ENCODE measurements at regions not wholly inside any gene's neighbourhood (a gene's known extent, or its start where the extent isn't known, plus 50 kb on each side); places are given as distances from the start of the nearest gene placed in this dataset.
"Not testable (repeated sequence)": the region's sequence is repeated elsewhere in the genome, so short reads cannot be mapped to it uniquely, and the experiment has no call there.

DNA sequence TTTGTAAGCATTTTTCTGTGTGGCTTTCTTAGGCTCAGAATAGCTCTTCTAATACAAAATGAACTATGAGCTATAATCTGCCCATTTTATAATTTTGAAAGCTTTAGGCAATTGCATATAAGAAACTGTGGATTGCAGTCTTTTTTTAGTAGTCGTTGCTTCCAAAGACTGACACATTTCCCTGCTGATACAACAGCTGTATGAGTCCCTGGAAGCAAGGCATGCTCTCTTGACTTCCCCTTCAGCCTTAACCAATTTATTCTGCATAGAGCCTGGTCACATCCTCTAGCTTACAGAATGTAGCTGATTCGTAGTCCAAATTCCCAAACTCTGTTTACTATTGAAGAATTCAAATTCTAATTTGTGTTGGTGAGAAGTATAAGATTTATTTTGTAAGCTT, 155.3 kb upstream of the EYA4 start:
- no peak for TF ChIP-seq CTCF (IDR thresholded peaks at IDR 0.05; ENCODE audit: extremely low read depth, low read depth, low read length)

DNA sequence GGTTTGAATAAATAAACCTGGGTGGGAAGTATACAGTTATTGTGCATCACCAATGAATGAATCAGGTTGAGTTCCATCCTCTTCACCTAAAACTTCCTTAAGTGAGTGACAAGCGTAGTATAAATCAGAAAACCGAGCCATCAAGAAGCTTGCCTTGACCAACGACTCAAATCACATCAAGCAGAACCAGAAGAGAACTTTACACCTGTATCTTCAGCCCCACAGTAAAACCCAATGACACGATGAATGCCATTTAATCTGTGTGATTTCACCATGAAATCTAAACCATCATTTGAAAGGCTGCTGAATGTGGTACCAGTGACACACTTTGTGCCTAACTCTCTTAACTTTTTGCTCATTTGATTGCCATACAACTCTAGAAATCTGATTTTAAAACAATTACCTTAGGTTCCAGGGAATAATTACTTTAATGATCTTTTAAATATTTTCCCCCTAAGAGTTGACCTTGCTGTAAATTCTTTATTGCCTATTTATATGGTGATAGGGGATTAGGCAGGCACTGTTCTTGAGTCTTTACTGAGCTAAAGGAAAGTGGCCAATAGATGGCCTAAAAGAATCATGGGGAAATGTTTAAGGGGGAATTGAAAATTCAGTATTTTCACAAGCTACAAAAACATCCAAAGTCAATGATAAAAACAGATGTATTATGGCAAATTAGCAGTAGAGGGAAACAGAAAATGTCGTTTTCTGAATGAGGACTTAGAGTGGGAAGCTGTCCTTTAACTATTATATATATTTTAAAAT, 152.0 kb upstream of the EYA4 start:
- no peak overlapping the region for H3K4me2 ChIP-seq (ENCODE audit: insufficient read depth, low read length)
- TF ChIP-seq CTCF (IDR thresholded peaks at IDR 0.05; ENCODE audit: extremely low read depth, low read depth, low read length) = no peak
- H3K27ac ChIP-seq (ENCODE audit: low read depth, low read length) = no peak overlapping the region
- no peaks in the 10 kb centered on the region for H3K4me1 ChIP-seq (ENCODE audit: insufficient read depth, low read length)
- no peak overlapping the region for H2AFZ ChIP-seq (ENCODE audit: low read length)
- H4K20me1 ChIP-seq (ENCODE audit: insufficient read depth, low read length) = no peaks in the 10 kb centered on the region
- DNase-seq (ENCODE audit: insufficient read length, low spot score, missing footprints) = no peak
- H3K9me3 ChIP-seq (ENCODE audit: low read depth, low read length) = no peaks in the 10 kb centered on the region
- no peak overlapping the region for H3K4me3 ChIP-seq (ENCODE audit: insufficient read depth, low read length)
- no peaks in the 10 kb centered on the region for H3K79me2 ChIP-seq (ENCODE audit: insufficient read depth, low read length)
- H3K36me3 ChIP-seq (ENCODE audit: insufficient read depth, low read length) = no peaks in the 10 kb centered on the region
- no peaks in the 10 kb centered on the region for H3K27me3 ChIP-seq (ENCODE audit: insufficient read depth, low read length)

More for the DNA sequence above, 155.3 kb upstream of the EYA4 start:
- Histone ChIP-seq H3K36me3 (ENCODE audit: insufficient read depth, low read length) (no peaks in the 10 kb centered on the region), H4K20me1 (ENCODE audit: insufficient read depth, low read length) (no peaks in the 10 kb centered on the region), H3K4me1 (ENCODE audit: insufficient read depth, low read length) (no peaks in the 10 kb centered on the region), H2AFZ (ENCODE audit: low read length) (no peak overlapping the region), H3K4me3 (ENCODE audit: insufficient read depth, low read length) (no peak overlapping the region), H3K9me3 (ENCODE audit: low read depth, low read length) (no peaks in the 10 kb centered on the region), H3K4me2 (ENCODE audit: insufficient read depth, low read length) (no peak overlapping the region), H3K27me3 (ENCODE audit: insufficient read depth, low read length) (no peaks in the 10 kb centered on the region), H3K79me2 (ENCODE audit: insufficient read depth, low read length) (no peaks in the 10 kb centered on the region), H3K27ac (ENCODE audit: low read depth, low read length) (no peak overlapping the region)
- no peak for DNase-seq (ENCODE audit: insufficient read length, low spot score, missing footprints)

DNA sequence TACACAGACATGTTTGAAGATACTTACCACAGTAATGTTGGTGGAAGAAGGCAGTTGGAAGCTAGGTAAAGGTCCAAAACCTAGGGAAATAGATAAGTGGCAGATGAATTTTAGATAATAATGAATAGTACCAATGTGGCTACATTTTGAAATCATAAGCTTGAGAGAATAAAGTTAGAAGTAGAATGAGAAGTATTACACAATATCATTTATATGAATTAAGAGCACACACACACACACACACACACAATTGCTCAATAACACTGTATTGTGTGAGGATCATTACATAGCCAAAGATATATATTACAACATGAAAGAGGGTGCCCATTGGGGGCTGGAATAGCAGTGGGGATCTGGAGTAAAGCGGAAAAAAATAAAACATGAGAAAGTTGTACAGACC, 149.0 kb upstream of the EYA4 start:
- no peaks in the 10 kb centered on the region for H3K27me3 ChIP-seq (ENCODE audit: insufficient read depth, low read length)
- H3K4me2 ChIP-seq (ENCODE audit: insufficient read depth, low read length) = no peak overlapping the region
- H4K20me1 ChIP-seq (ENCODE audit: insufficient read depth, low read length) = no peaks in the 10 kb centered on the region
- H3K36me3 ChIP-seq (ENCODE audit: insufficient read depth, low read length) = no peaks in the 10 kb centered on the region
- TF ChIP-seq CTCF (IDR thresholded peaks at IDR 0.05; ENCODE audit: extremely low read depth, low read depth, low read length) = no peak
- no peaks in the 10 kb centered on the region for H3K4me1 ChIP-seq (ENCODE audit: insufficient read depth, low read length)
- no peak overlapping the region for H3K27ac ChIP-seq (ENCODE audit: low read depth, low read length)
- no peak overlapping the region for H3K4me3 ChIP-seq (ENCODE audit: insufficient read depth, low read length)
- no peak for DNase-seq (ENCODE audit: insufficient read length, low spot score, missing footprints)
- H3K9me3 ChIP-seq (ENCODE audit: low read depth, low read length) = no peaks in the 10 kb centered on the region
- no peaks in the 10 kb centered on the region for H3K79me2 ChIP-seq (ENCODE audit: insufficient read depth, low read length)
- no peak overlapping the region for H2AFZ ChIP-seq (ENCODE audit: low read length)

DNA sequence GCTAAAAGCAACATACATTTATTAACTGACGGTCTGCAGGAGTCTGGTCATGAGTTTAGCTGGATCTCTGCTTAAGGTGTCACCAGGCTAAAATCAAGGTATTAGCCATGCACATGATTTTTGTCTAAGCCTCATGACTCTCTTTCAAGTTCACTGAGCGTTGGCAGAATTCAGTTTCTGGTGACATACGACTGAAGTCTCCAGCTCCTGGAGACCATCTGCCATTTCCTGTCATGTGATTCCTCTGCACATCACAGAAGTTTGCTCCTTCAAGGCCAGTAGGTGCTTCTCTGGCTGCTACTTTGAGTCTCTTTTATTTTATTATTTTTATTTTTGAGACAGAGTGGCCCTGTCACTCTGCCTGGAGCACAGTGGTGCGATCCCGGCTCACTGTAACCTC, 148.4 kb upstream of the EYA4 start:
- H3K4me3 ChIP-seq (ENCODE audit: insufficient read depth, low read length) = no peak overlapping the region
- no peak overlapping the region for H2AFZ ChIP-seq (ENCODE audit: low read length)
- H3K4me1 ChIP-seq (ENCODE audit: insufficient read depth, low read length) = no peaks in the 10 kb centered on the region
- H3K36me3 ChIP-seq (ENCODE audit: insufficient read depth, low read length) = no peaks in the 10 kb centered on the region
- H3K9me3 ChIP-seq (ENCODE audit: low read depth, low read length) = no peaks in the 10 kb centered on the region
- H3K4me2 ChIP-seq (ENCODE audit: insufficient read depth, low read length) = no peak overlapping the region
- no peak for TF ChIP-seq CTCF (IDR thresholded peaks at IDR 0.05; ENCODE audit: extremely low read depth, low read depth, low read length)
- no peaks in the 10 kb centered on the region for H3K79me2 ChIP-seq (ENCODE audit: insufficient read depth, low read length)
- H4K20me1 ChIP-seq (ENCODE audit: insufficient read depth, low read length) = no peaks in the 10 kb centered on the region
- no peak for DNase-seq (ENCODE audit: insufficient read length, low spot score, missing footprints)
- no peak overlapping the region for H3K27ac ChIP-seq (ENCODE audit: low read depth, low read length)
- no peaks in the 10 kb centered on the region for H3K27me3 ChIP-seq (ENCODE audit: insufficient read depth, low read length)

- H3K4me3 ChIP-seq (ENCODE audit: insufficient read depth, low read length); H3K27ac ChIP-seq (ENCODE audit: low read depth, low read length); H2AFZ ChIP-seq (ENCODE audit: low read length); DNase-seq (ENCODE audit: insufficient read length, low spot score, missing footprints); H3K9me3 ChIP-seq (ENCODE audit: low read depth, low read length); H4K20me1 ChIP-seq (ENCODE audit: insufficient read depth, low read length); H3K4me1 ChIP-seq (ENCODE audit: insufficient read depth, low read length); H3K79me2 ChIP-seq (ENCODE audit: insufficient read depth, low read length); H3K36me3 ChIP-seq (ENCODE audit: insufficient read depth, low read length); H3K27me3 ChIP-seq (ENCODE audit: insufficient read depth, low read length); H3K4me2 ChIP-seq (ENCODE audit: insufficient read depth, low read length): not testable (repeated sequence)
Observed at GRCh38 chr6:133093211-133093610, 147.9 kb upstream of the EYA4 start.

All from osteoblast (primary cell).